H1 (cell line): ENCODE measurements at regions not wholly inside any gene's neighbourhood (a gene's known extent, or its start where the extent isn't known, plus 50 kb on each side); places are given as distances from the start of the nearest gene placed in this dataset.

ENCODE experiments used
- CTBP2 ChIP-seq: IDR thresholded peaks from 2 replicates; pipeline ENCODE4 v1.7.0; 2011; ENCODE audit warnings: borderline replicate concordance, mild to moderate bottlenecking, moderate library complexity, mixed read lengths, low read length; ENCODE audit not compliant: insufficient read depth, insufficient read length
- EP300 ChIP-seq, 2 experiments: IDR thresholded peaks; 1 replicate in 1 of 2; 2 replicates in 1 of 2; pipeline ENCODE4 v1.6.1; 2011 to 2012; ENCODE audit warnings: low read depth in 2 of 2, low read length in 2 of 2, mild to moderate bottlenecking in 2 of 2, borderline replicate concordance in 1 of 2, inconsistent platforms in 1 of 2, moderate library complexity in 1 of 2
- SP2 ChIP-seq: IDR thresholded peaks from 2 replicates; pipeline ENCODE4 v1.6.1; 2012; ENCODE audit warnings: mild to moderate bottlenecking, low read length, inconsistent platforms
- YY1 ChIP-seq: IDR thresholded peaks from 2 replicates; pipeline ENCODE4 v1.6.1; 2011; ENCODE audit warnings: low read depth, mild to moderate bottlenecking, low read length
- TF ChIP-seq, protein P1 (sequence below): IDR thresholded peaks from 2 replicates; pipeline ENCODE4 v1.6.1; 2012; ENCODE audit warnings: low read length, inconsistent platforms

GRCh38 chr6:167403427-167403826, 78.5 kb downstream of the TTLL2 start (continued):
- TF ChIP-seq EP300 (IDR thresholded peaks at IDR 0.05; ENCODE audit: borderline replicate concordance in 1 of 2, low read depth in 2 of 2, low read length in 2 of 2) (no peak), CTBP2 (no peak), YY1 (no peak), SP2 (no peak)
- TF ChIP-seq, protein P1, sequence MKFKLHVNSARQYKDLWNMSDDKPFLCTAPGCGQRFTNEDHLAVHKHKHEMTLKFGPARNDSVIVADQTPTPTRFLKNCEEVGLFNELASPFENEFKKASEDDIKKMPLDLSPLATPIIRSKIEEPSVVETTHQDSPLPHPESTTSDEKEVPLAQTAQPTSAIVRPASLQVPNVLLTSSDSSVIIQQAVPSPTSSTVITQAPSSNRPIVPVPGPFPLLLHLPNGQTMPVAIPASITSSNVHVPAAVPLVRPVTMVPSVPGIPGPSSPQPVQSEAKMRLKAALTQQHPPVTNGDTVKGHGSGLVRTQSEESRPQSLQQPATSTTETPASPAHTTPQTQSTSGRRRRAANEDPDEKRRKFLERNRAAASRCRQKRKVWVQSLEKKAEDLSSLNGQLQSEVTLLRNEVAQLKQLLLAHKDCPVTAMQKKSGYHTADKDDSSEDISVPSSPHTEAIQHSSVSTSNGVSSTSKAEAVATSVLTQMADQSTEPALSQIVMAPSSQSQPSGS, result no peak
- TF ChIP-seq, all 59 proteins: peak for 0
